ENCODE measurements at regions not wholly inside any gene's neighbourhood (a gene's known extent, or its start where the extent isn't known, plus 50 kb on each side); places are given as distances from the start of the nearest gene placed in this dataset.

DNA sequence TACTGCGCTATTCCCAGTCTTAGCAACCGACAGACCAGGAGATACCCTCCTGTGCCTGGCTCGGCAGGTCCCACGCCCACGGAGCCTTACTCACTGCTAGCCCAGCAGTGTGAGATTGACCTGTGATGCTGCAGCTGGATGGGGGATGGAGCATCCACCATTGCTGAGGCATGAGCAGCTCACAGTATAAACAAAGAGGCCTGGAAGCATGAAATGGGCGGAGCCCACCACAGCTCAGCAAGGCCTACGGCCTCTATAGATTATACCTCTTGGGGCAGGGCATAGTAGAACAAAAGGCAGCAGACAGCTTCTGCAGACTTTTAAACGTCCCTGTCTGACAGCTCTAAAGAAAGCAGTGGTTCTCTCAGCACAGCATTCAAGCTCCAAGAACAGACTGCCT is 160.3 kb downstream of the ANXA2 start:
- no peak overlapping the region for H3K4me3 ChIP-seq (ENCODE audit: low read depth, low read length)
- TF ChIP-seq, protein P1, sequence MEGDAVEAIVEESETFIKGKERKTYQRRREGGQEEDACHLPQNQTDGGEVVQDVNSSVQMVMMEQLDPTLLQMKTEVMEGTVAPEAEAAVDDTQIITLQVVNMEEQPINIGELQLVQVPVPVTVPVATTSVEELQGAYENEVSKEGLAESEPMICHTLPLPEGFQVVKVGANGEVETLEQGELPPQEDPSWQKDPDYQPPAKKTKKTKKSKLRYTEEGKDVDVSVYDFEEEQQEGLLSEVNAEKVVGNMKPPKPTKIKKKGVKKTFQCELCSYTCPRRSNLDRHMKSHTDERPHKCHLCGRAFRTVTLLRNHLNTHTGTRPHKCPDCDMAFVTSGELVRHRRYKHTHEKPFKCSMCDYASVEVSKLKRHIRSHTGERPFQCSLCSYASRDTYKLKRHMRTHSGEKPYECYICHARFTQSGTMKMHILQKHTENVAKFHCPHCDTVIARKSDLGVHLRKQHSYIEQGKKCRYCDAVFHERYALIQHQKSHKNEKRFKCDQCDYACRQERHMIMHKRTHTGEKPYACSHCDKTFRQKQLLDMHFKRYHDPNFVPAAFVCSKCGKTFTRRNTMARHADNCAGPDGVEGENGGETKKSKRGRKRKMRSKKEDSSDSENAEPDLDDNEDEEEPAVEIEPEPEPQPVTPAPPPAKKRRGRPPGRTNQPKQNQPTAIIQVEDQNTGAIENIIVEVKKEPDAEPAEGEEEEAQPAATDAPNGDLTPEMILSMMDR (IDR thresholded peaks at IDR 0.05; ENCODE audit: insufficient read depth, low read depth, low read length), result no peak
- DNase-seq (ENCODE audit: low read depth), result no peak

DNA sequence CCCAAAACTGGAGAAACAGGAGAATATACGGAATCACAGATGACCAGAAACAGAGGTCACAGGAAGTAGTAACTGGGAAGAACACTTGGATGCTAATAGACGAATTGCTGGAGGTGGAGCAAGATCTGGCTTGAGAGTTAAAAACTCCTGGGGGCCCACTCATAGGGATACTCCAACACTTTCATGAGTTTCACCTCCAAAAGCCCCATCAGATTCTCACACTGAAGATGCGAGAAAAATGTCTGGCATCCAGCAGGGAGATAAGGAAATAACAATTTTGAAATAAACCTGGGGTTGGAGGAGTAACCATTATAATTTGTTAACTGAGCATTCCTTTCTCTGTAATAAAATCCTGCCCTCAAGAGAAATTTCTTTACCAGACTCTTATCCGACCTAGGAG is 154.0 kb downstream of the ANXA2 start:
- no peak for DNase-seq (ENCODE audit: low read depth)
- H3K4me3 ChIP-seq (ENCODE audit: low read depth, low read length), result no peak overlapping the region
- TF ChIP-seq, protein P1 (IDR thresholded peaks at IDR 0.05; ENCODE audit: insufficient read depth, low read depth, low read length), result no peak

DNA sequence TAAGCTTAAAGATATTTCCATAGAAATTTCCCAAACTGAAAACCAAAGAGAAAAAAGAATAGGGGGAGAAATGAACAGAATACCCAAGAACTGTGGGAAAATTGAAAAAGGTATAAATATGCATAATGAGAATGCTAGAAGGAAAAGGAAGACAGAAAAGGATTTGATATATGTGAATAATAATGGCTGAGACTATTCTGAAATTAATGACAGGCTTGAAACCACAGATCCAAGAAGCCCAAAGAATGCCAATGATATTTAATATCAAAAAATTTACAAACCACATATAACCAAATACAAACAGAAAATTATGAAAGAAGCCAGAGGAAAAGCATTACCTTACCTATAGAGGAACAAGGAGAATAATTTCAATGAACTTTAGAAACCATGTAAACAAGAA is 153.0 kb downstream of the ANXA2 start:
- TF ChIP-seq, protein P1 (IDR thresholded peaks at IDR 0.05; ENCODE audit: insufficient read depth, low read depth, low read length), result no peak
- H3K4me3 ChIP-seq (ENCODE audit: low read depth, low read length), result no peak overlapping the region
- no peak for DNase-seq (ENCODE audit: low read depth)

DNA sequence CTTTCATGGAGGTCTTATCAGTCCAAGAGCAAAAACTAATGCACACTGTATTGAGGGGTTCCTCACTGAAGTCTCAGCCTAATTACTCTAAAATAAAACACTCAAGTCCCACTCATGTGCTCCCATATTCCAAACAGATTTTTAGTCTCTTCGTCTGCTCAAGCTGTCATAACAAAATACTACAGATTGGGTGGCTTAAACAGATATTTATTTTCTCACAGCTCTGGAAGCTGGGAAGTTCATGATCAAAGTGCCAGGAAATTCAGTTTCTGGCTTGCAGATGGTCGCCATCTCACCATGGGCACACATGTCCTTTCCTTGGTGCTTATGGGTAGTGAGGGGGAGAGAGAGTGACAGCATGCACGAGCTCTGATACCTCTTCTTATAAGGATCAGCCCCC is 147.5 kb downstream of the ANXA2 start:
- TF ChIP-seq, protein P1 (IDR thresholded peaks at IDR 0.05; ENCODE audit: insufficient read depth, low read depth, low read length), result no peak
- H3K4me3 ChIP-seq (ENCODE audit: low read depth, low read length), result no peak overlapping the region
- DNase-seq (ENCODE audit: low read depth), result no peak

DNA sequence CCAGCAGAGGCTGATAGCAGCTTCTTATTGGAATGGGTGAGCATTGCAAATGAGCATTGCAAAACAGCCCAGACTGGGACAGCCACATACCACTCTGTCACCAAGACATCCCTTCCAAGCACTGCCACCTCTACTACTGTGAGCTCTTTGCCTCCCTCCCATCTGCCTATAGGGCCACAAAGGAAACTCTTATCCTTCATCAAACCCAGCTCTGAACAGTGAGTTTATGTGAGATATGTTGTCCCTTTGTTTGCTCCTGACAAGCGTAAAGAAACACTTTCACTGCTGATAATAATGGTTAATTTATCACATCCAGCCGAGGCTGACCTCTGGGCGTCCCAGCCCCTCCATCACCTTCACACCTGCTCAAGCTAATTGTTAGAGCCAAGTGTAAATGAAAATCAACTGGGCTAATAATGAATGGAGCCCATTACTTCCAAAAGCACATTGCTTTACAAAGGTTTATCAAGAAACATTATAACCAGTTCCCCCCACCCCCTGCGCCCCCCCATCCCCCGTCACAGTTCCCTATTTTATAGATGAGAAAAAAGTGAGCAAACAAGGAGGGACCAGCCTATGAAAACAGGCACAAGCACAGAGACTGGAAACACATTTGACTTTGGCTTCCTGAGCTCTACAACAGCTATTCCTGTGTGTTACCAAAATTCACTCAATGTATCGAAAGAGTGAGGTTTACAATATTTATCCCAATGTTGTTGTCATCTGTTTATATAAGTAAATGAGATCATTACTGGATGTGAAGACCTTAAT is 146.3 kb downstream of the ANXA2 start:
- H3K4me3 ChIP-seq (ENCODE audit: low read depth, low read length), result no peak overlapping the region
- DNase-seq (ENCODE audit: low read depth), result no peak
- TF ChIP-seq, protein P1 (IDR thresholded peaks at IDR 0.05; ENCODE audit: insufficient read depth, low read depth, low read length), result no peak

DNA sequence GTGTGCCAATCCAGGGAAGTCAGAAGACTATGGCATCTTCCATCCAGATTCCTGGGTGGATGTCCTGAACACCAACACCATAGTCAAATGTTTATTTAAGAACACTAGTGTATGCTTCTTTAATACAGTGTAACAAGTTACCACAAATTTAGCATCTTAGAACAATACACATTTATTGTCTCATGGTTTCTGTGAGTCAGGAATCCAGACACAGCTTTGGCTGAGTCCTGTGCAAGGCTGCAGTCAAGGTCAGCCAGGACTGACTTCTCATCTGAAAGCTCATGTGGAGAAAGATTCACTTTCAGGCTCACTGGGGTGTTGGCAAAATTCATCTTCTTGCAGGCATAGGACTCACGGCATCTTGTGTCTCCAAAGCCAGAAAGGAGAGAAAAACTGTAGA is 143.4 kb downstream of the ANXA2 start:
- TF ChIP-seq, protein P1 (IDR thresholded peaks at IDR 0.05; ENCODE audit: insufficient read depth, low read depth, low read length), result no peak
- no peak for DNase-seq (ENCODE audit: low read depth)
- H3K4me3 ChIP-seq (ENCODE audit: low read depth, low read length), result no peak overlapping the region

DNA sequence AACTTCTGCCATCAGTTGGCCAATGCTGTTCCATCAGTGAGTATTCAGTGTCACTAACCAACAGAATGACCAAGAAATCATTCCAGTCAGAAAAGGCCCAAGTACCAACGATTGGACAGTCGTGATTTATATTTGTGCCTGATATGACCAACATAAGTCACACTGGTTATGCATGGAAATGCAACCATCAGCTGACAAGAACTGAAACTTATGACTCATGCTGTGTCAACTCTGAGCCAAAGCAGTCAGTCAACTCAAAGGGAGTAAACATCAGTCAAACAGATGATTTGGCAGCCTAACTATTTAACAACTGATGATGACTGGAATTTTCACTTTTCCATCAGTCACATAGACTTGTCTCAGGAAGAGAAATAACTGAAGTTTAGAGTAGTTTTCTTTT is 142.4 kb downstream of the ANXA2 start:
- DNase-seq (ENCODE audit: low read depth), result no peak
- TF ChIP-seq, protein P1 (IDR thresholded peaks at IDR 0.05; ENCODE audit: insufficient read depth, low read depth, low read length), result no peak
- no peak overlapping the region for H3K4me3 ChIP-seq (ENCODE audit: low read depth, low read length)

Data from fibroblast of villous mesenchyme (primary cell).